Ovary (tissue), 7 donors: ENCODE measurements at regions not wholly inside any gene's neighbourhood (a gene's known extent, or its start where the extent isn't known, plus 50 kb on each side); places are given as distances from the start of the nearest gene placed in this dataset.

Experiments used
- DNase-seq, 5 donors: peaks; one replicate each; pipeline ENCODE4 v3.0.0-alpha.2; 2019 to 2020
- H3K27ac ChIP-seq, 2 donors: fragments of 200-600 bp; one replicate each; pipeline versions ENCODE4 v1.5.1 to v1.8.0; 2019 to 2022
- H3K27me3 ChIP-seq: fragments of 200-600 bp; one replicate; pipeline ENCODE4 v1.8.0; 2022
- H3K36me3 ChIP-seq: fragments of 200-600 bp; sonication (generic); one replicate; pipeline ENCODE4 v1.5.1; 2019
- H3K4me1 ChIP-seq: one replicate; pipeline ENCODE4 v1.8.1; 2013; ENCODE audit warnings: mild to moderate bottlenecking, moderate library complexity; ENCODE audit not compliant: insufficient read depth
- H3K4me3 ChIP-seq: fragments of 200-600 bp; sonication (generic); one replicate; pipeline ENCODE4 v1.5.1; 2017
- H3K9me3 ChIP-seq, 2 donors: fragments of 200-600 bp in 1 of 2; sonication (generic) in 1 of 2; one replicate each; pipeline versions ENCODE4 v1.5.1 to v1.8.1; 2013 to 2019; ENCODE audit warnings: mild to moderate bottlenecking in 1 of 2, moderate library complexity in 1 of 2
- EP300 ChIP-seq: sonication (generic); formaldehyde crosslinking; IDR thresholded peaks from one replicate; pipeline ENCODE4 v1.6.1; 2017; ENCODE audit warnings: antibody characterized with exemption
- POLR2A ChIP-seq: fragments of 450-650 bp; IDR thresholded peaks from one replicate; pipeline ENCODE4 v1.6.1; 2017; ENCODE audit warnings: antibody characterized with exemption, mild to moderate bottlenecking, moderate library complexity
- WGBS, 3 donors: extraction: QIAGEN DNeasy Blood & Tissue Kit in 1 of 3; methylation state at CpG; one replicate each; pipeline versions ENCODE4 v1.1.5 to v1.1.7; 2013 to 2017; 5-methylcytosine and 5-hydroxymethylcytosine counted together
- intact Hi-C, 4 donors: fragments of 100-400 bp; cut with DNase I; formaldehyde crosslinking; loops; one replicate each; pipeline versions ENCODE4 v1.11.0 to v1.15.1; 2022 to 2023
- TF ChIP-seq, protein P1 (sequence below), 3 donors: fragments of 450-650 bp in 2 of 3; fragments of 200-600 bp in 1 of 3; IDR thresholded peaks; one replicate each; pipeline versions ENCODE4 v1.5.1 to v1.8.0; 2016 to 2022; ENCODE audit warnings: antibody characterized with exemption in 3 of 3, mild to moderate bottlenecking in 1 of 3
- donor health status: DM: no; HTN: no; CAD: no; lungs with moderate emphysema.
- donor health status: DM: no; HTN: no; CAD: no.
- donor health status: Bipolar disorder and iron deficiency.
- donor health status: DM: no; HTN: no; CAD: no.
- donor health status: DM: yes; HTN: yes; CAD: no.

DNA sequence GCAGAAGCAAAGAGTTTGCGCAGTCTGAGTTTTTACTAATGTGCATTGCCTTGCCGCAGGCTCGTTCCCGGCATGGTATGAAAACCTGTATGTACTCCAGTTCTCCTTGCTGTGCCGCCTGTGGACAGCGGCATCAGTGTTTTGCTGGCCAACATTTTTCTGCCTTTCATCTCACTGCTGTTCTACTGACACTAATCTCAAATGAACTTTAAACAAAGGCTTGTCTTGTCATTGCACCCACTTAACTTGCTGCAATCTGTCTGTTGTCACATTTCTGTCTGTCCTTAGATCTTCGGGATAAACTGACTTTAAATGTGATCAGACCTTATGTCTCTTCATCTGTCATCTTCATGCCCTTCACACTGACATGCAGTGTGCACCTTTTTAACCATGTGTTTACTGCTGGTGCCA lies 71.7 kb upstream of the ZNRF2 start:
- TF ChIP-seq EP300 (no peak), POLR2A (no peak)
- TF ChIP-seq, protein P1, sequence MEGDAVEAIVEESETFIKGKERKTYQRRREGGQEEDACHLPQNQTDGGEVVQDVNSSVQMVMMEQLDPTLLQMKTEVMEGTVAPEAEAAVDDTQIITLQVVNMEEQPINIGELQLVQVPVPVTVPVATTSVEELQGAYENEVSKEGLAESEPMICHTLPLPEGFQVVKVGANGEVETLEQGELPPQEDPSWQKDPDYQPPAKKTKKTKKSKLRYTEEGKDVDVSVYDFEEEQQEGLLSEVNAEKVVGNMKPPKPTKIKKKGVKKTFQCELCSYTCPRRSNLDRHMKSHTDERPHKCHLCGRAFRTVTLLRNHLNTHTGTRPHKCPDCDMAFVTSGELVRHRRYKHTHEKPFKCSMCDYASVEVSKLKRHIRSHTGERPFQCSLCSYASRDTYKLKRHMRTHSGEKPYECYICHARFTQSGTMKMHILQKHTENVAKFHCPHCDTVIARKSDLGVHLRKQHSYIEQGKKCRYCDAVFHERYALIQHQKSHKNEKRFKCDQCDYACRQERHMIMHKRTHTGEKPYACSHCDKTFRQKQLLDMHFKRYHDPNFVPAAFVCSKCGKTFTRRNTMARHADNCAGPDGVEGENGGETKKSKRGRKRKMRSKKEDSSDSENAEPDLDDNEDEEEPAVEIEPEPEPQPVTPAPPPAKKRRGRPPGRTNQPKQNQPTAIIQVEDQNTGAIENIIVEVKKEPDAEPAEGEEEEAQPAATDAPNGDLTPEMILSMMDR (IDR thresholded peaks at IDR 0.05): no peak
- intact Hi-C loops: no loop called here
- Histone ChIP-seq H3K27me3 (no peaks in the 10 kb centered on the region), H3K27ac (no peak overlapping the region), H3K4me3 (no peak overlapping the region), H3K4me1 (no peaks in the 10 kb centered on the region), H3K9me3 (no peaks in the 10 kb centered on the region), H3K36me3 (no peaks in the 10 kb centered on the region)
- 61 to 77% (median 67%) methylated on average over 7 of the region's 7 CpGs for WGBS, 3 donors
- no peak for DNase-seq

DNA sequence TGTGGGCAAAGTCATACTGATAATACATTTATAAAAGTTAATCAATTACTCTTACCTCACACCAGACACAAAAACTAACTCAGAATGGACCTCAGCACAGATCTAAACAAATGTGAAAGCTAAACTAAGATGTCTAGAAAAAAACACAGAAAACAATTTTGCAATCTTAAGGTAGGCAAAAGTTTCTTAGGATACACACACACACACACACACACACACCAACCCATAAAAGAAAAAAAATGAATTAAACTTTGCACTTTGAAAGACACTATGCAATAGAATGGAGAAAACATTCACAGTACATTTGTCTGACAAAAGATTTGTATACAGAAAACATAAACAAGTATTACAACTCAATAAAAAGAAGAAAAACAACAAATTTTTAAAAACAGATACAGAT lies 70.8 kb upstream of the ZNRF2 start:
- no peak for DNase-seq
- H3K27ac ChIP-seq: no peak overlapping the region
- TF ChIP-seq EP300 (no peak), POLR2A (no peak)
- TF ChIP-seq, protein P1 (IDR thresholded peaks at IDR 0.05): no peak
- H3K9me3 ChIP-seq: no peaks in the 10 kb centered on the region
- intact Hi-C loops: no loop called here
- H3K4me3 ChIP-seq: no peak overlapping the region
- no peaks in the 10 kb centered on the region for H3K27me3 ChIP-seq
- H3K4me1 ChIP-seq: no peaks in the 10 kb centered on the region
- H3K36me3 ChIP-seq: no peaks in the 10 kb centered on the region

DNA sequence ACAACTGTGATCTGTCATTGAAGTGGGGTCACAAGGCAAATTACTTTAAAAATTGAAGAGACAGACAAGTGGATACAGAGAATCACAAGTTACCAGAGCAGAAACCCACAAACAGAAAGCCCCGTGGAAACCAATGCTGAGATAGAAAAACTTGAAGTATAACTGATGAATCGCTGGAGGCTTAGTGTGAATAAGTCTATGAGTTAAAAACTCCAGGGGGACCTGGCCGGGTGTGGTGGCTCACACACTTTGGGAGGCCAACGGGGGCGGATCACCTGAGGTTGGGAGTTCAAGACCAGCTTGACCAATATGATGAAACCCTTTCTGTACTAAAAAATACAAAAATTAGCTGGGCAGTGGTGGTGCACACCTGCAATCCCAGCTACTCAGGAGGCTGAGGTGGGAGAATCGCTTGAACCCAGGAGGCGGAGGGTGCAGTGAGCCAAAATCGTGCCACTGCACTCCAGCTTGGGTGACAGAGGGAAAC lies 69.7 kb upstream of the ZNRF2 start:
- TF ChIP-seq EP300: no peak
- no peak for TF ChIP-seq POLR2A
- TF ChIP-seq, protein P1 (IDR thresholded peaks at IDR 0.05): no peak
- Histone ChIP-seq H3K4me1 (no peaks in the 10 kb centered on the region), H3K36me3 (no peaks in the 10 kb centered on the region), H3K9me3 (no peaks in the 10 kb centered on the region), H3K27me3 (no peaks in the 10 kb centered on the region), H3K4me3 (no peak overlapping the region), H3K27ac (no peak overlapping the region)
- WGBS, 3 donors: 90 to 93% (median 92%) methylated on average over 8 of the region's 8 CpGs
- intact Hi-C loops: no loop called here
- DNase-seq: no peak

DNA sequence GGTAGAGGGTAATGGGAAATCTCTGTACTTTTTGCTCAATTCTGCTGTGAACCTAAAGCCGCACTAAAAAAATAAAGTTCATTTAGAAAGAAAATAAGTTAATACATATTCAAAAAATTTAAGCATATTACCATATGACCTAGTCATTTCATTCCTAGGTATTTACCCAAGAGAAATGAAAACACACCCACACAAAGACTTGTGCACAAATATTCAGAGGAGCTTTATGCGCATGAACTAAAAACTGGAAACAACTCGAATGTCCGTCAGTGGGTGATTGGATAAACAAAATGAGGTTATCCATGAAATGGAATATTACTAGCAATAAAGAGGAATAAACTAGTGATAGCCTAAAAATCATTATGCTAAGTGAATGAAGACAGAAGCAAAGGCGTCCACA lies 62.6 kb upstream of the ZNRF2 start:
- Histone ChIP-seq H3K4me3 (no peak overlapping the region), H3K27me3 (no peaks in the 10 kb centered on the region), H3K4me1 (peaks cover 1% of the 10 kb centered on the region), H3K27ac (no peak overlapping the region), H3K36me3 (no peaks in the 10 kb centered on the region), H3K9me3 (no peaks in the 10 kb centered on the region)
- WGBS, 3 donors: 85 to 91% (median 91%) methylated on average over 5 of the region's 5 CpGs
- intact Hi-C loops: no loop called here
- no peak for DNase-seq
- TF ChIP-seq EP300 (no peak), POLR2A (no peak)
- TF ChIP-seq, protein P1 (IDR thresholded peaks at IDR 0.05): no peak
